ENCODE measurements at regions not wholly inside any gene's neighbourhood (a gene's known extent, or its start where the extent isn't known, plus 50 kb on each side); places are given as distances from the start of the nearest gene placed in this dataset.
A peak's percentile ranks its signal among the peaks of the same experiment; 100 is the strongest.
"Not testable (repeated sequence)": the region's sequence is repeated elsewhere in the genome, so short reads cannot be mapped to it uniquely, and the experiment has no call there.

- Mint-ChIP-seq H3K4me1 (peaks cover 18% of the 10 kb centered on the region), H3K4me3 (no peak overlapping the region), H3K36me3 (no peaks in the 10 kb centered on the region), H3K27me3 (peaks cover 11% of the 10 kb centered on the region), H3K27ac (no peak overlapping the region), H3K9me3 (no peaks in the 10 kb centered on the region)
- ATAC-seq: no peak
Measured at GRCh38 chr12:95358111-95359083, 115.6 kb upstream of the METAP2 start.

- H3K9me3 Mint-ChIP-seq: no peaks in the 10 kb centered on the region
- no peak overlapping the region for H3K4me3 Mint-ChIP-seq
- no peaks in the 10 kb centered on the region for H3K36me3 Mint-ChIP-seq
- peaks cover 18% of the 10 kb centered on the region for H3K4me1 Mint-ChIP-seq
- H3K27me3 Mint-ChIP-seq: no peaks in the 10 kb centered on the region
- H3K27ac Mint-ChIP-seq: no peak overlapping the region
- ATAC-seq: no peak
Measured at GRCh38 chr12:95365912-95366311, 108.0 kb upstream of the METAP2 start.

- no peaks in the 10 kb centered on the region for H3K27me3 Mint-ChIP-seq
- no peak overlapping the region for H3K4me3 Mint-ChIP-seq
- no peaks in the 10 kb centered on the region for H3K4me1 Mint-ChIP-seq
- no peaks in the 10 kb centered on the region for H3K9me3 Mint-ChIP-seq
- H3K27ac Mint-ChIP-seq: no peak overlapping the region
- no peaks in the 10 kb centered on the region for H3K36me3 Mint-ChIP-seq
- no peak for ATAC-seq
Measured at GRCh38 chr12:95368931-95369330, 105.0 kb upstream of the METAP2 start.

- H3K27me3 Mint-ChIP-seq: no peaks in the 10 kb centered on the region
- H3K27ac Mint-ChIP-seq: no peak overlapping the region
- H3K36me3 Mint-ChIP-seq: no peaks in the 10 kb centered on the region
- no peaks in the 10 kb centered on the region for H3K9me3 Mint-ChIP-seq
- no peak overlapping the region for H3K4me3 Mint-ChIP-seq
- no peak for ATAC-seq
- H3K4me1 Mint-ChIP-seq: no peaks in the 10 kb centered on the region
Measured at GRCh38 chr12:95371571-95371970, 102.4 kb upstream of the METAP2 start.

GRCh38 chr12:95379481-95379880 is 94.5 kb upstream of the METAP2 start:
- not testable (repeated sequence) for H3K36me3 Mint-ChIP-seq, ATAC-seq, H3K4me3 Mint-ChIP-seq, H3K27me3 Mint-ChIP-seq, H3K9me3 Mint-ChIP-seq, H3K4me1 Mint-ChIP-seq, H3K27ac Mint-ChIP-seq

- not testable (repeated sequence) for ATAC-seq, H3K27ac Mint-ChIP-seq, H3K36me3 Mint-ChIP-seq, H3K4me1 Mint-ChIP-seq, H3K9me3 Mint-ChIP-seq, H3K4me3 Mint-ChIP-seq, H3K27me3 Mint-ChIP-seq
Measured at GRCh38 chr12:95380334-95380733, 93.6 kb upstream of the METAP2 start.

DNA sequence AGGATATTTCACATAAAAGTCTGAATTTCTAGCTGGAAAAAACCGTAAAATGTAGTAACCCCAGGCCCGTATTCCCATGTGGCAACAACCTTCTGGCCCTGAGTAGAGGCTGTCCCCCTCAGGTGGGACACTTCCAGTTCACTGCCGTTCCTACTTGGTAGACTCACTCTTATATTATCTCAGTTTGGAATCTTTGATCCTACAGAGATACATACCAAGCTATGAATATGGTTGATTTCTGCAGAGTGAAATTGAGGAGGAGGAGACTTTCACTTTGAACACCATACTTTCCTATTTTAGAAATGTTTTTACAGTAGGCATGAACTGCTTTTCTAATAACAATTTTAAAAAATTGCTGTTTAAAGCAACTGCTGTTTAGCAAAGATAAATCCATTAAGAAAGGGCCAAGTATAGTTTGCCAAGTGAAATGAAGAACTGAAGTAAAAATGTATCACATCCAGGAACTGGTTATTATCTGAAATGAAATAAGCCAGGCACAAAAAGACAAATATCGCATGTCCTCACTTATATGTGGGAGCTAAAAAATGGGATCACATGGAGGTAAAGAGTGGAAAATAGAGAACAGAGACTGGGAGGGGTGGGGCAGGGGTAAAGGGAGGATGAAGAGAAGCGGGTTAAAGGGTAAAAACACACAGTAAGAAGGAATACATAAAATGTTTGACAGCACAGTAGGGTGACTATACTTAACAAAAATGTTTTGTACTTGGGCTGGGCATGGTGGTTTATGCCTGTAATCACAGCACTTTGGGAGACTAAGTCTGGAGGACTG is 92.8 kb upstream of the METAP2 start:
- ATAC-seq: no peak
- H3K27me3 Mint-ChIP-seq: no peaks in the 10 kb centered on the region
- H3K27ac Mint-ChIP-seq: no peak overlapping the region
- H3K4me1 Mint-ChIP-seq: no peaks in the 10 kb centered on the region
- no peak overlapping the region for H3K4me3 Mint-ChIP-seq
- no peaks in the 10 kb centered on the region for H3K9me3 Mint-ChIP-seq
- no peaks in the 10 kb centered on the region for H3K36me3 Mint-ChIP-seq

DNA sequence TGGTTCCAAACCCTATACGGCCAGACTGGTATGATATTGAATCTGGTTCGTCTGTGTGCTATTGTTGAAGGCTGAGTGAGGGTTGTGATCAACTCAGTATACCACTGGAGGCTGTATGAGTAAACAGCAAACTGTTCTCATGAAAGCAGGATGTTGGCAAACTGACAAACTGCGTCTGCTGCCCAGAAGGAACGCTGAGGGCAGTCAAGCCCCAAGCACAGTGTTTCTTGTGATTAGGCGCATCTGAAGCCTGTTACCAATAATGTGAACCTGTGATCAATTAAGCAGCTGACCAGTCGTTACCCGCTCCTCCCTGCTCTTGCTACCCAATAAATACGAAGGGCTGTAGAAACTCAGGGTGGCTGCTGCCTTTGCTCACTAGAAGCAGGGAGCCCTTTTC is 90.0 kb upstream of the METAP2 start:
- not testable (repeated sequence) for H3K27me3 Mint-ChIP-seq, H3K9me3 Mint-ChIP-seq, H3K4me1 Mint-ChIP-seq, H3K4me3 Mint-ChIP-seq, H3K27ac Mint-ChIP-seq, H3K36me3 Mint-ChIP-seq, ATAC-seq

GRCh38 chr12:95384785-95385184 is 89.2 kb upstream of the METAP2 start:
- no peaks in the 10 kb centered on the region for H3K27me3 Mint-ChIP-seq
- H3K27ac Mint-ChIP-seq: peak overlapping the region; percentile 10

DNA sequence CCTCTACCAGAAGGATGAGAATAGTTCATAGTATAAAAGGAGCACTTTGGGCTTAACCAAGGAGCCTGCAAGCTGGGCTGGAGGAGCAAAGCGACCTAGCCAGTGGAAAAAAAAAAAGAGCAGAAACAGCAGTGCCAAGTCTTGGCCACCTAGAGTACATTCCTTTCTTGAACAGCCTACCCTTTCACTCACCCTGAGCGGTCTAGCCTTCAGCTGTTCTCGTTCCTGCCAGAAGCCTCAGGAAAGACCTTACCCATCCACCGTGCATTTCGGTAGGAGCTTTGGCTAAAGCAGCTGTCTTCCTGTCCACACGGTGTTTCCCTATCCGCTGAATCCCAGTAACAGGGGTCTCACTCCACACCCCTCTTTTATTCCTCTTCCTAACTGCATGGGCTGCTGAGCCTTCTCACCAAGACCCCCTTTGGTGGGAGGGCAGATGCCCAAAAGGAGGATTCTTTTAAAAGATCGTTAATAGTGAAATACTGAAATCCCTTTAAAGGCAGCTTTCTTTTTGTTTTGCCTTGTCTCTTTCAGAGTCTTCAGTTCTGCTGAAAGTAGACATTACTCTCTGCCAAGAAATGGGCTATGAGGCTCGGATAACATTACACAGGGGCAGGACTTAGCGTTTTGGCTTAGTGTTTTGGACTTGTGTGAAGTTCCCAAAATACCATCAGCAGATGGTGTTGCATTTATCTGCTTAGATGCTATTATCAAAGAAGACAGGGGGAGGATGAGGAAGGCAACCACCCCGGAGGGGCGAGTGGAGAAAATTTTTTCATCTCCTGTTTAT is 88.5 kb upstream of the METAP2 start:
- Mint-ChIP-seq H3K4me3 (no peak overlapping the region), H3K36me3 (no peaks in the 10 kb centered on the region), H3K27me3 (no peaks in the 10 kb centered on the region), H3K4me1 (peaks cover 7% of the 10 kb centered on the region), H3K9me3 (no peaks in the 10 kb centered on the region), H3K27ac (no peak overlapping the region)
- ATAC-seq: no peak

More at GRCh38 chr12:95384785-95385184, 89.2 kb upstream of the METAP2 start:
- Mint-ChIP-seq H3K36me3 (no peaks in the 10 kb centered on the region), H3K4me1 (peaks cover under 1% of the 10 kb centered on the region), H3K9me3 (no peaks in the 10 kb centered on the region), H3K4me3 (no peak overlapping the region)
- ATAC-seq: no peak

- Mint-ChIP-seq H3K27ac (no peak overlapping the region), H3K4me1 (peaks cover 13% of the 10 kb centered on the region), H3K4me3 (no peak overlapping the region), H3K9me3 (no peaks in the 10 kb centered on the region), H3K27me3 (no peaks in the 10 kb centered on the region), H3K36me3 (no peaks in the 10 kb centered on the region)
- no peak for ATAC-seq
Measured at GRCh38 chr12:95386051-95386450, 87.9 kb upstream of the METAP2 start.

DNA sequence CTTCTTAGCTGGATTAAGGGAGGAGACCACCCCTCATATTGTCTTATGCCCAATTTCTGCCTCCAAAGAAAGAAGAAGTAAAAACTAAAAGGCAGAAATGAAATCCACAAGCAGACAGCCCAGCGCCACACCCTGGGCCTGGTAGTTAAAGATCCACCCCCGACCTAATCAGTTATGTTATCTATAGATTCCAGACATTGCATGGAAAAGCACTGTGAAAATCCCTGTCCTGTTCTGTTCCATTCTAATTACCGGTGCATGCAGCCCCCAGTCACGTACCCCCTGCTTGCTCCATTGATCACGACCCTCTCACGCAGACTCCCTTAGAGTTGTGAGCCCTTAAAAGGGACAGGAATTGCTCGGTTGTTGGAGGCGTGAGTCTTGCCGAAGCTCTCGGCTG is 85.7 kb upstream of the METAP2 start:
- not testable (repeated sequence) for H3K27ac Mint-ChIP-seq, H3K36me3 Mint-ChIP-seq, H3K4me3 Mint-ChIP-seq, H3K9me3 Mint-ChIP-seq, ATAC-seq, H3K27me3 Mint-ChIP-seq
- H3K4me1 Mint-ChIP-seq: peaks cover 16% of the 10 kb centered on the region

DNA sequence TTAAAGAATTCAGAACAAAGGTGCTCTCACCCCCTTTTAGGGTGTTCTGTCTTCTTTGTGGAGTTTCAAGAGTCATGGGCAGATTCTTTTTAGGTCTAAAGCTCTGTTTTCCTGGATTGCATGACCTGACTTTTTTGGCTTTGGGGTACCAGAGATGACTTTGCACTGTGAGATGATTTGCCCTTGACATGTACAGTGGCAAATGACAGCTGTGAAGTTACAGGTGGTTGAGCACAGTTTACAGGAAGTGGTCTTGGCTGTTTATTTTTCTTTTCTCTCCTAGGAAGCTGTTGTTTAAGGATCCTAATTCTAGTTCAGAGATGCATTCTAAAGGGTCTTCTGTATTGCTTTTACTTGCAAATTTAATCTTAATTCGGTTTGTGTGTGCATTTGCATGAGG is 83.8 kb upstream of the METAP2 start:
- peak; percentile 64 for ATAC-seq
- Mint-ChIP-seq H3K36me3 (no peaks in the 10 kb centered on the region), H3K27ac (peak overlapping the region; percentile 73), H3K4me3 (peak overlapping the region; percentile 47), H3K27me3 (peaks cover 11% of the 10 kb centered on the region), H3K9me3 (peaks cover 3% of the 10 kb centered on the region), H3K4me1 (peaks cover 16% of the 10 kb centered on the region)

DNA sequence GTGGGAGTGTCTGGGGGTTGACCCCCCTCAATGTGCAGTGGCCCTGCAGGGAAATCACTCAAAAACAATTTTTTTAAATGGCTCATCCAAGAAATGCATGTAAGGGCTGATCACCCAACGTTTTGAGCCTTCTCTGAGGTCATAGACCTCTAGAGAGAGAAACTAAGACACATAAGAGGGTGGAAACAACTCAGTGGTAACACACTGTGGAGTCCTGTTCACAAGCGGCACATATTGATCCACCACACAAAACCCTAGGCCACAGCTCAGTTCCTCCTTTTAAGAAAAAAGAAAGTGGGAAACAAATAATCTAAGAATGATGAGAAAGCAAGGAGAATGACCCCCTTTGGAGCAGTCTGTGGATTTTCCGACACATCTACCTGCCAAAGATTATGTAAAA is 83.0 kb upstream of the METAP2 start:
- peak overlapping the region; percentile 73 for H3K27ac Mint-ChIP-seq
- ATAC-seq: peak; percentile 63
- H3K9me3 Mint-ChIP-seq: peaks cover 3% of the 10 kb centered on the region
- H3K27me3 Mint-ChIP-seq: peaks cover 13% of the 10 kb centered on the region
- H3K36me3 Mint-ChIP-seq: no peaks in the 10 kb centered on the region
- peaks cover 16% of the 10 kb centered on the region for H3K4me1 Mint-ChIP-seq
- peak overlapping the region; percentile 44 for H3K4me3 Mint-ChIP-seq

GRCh38 chr12:95393191-95393790 is 80.7 kb upstream of the METAP2 start:
- H3K27me3 Mint-ChIP-seq: peaks cover 13% of the 10 kb centered on the region
- no peak overlapping the region for H3K4me3 Mint-ChIP-seq

More at GRCh38 chr12:95393191-95393790, 80.7 kb upstream of the METAP2 start:
- Mint-ChIP-seq H3K9me3 (peaks cover 3% of the 10 kb centered on the region), H3K27ac (no peak overlapping the region), H3K36me3 (no peaks in the 10 kb centered on the region), H3K4me1 (peaks cover 16% of the 10 kb centered on the region)
- no peak for ATAC-seq

Measured in stimulated activated memory B cell treated with anti-CD40 and anti-IgM and Interleukin-4, amounts not matched to agents 10 μg/mL and 1 μg/mL and 100 μg/mL, for 72 hours (primary cell).